CD4-positive, alpha-beta T cell treated with Interleukin-15 for 1 hour (primary cell): ENCODE measurements at regions not wholly inside any gene's neighbourhood (a gene's known extent, or its start where the extent isn't known, plus 50 kb on each side); places are given as distances from the start of the nearest gene placed in this dataset.
A peak's percentile ranks its signal among the peaks of the same experiment; 100 is the strongest.
"Not testable (repeated sequence)": the region's sequence is repeated elsewhere in the genome, so short reads cannot be mapped to it uniquely, and the experiment has no call there.

Source experiments
- DNase-seq: peaks from one replicate; pipeline ENCODE4 v3.0.0-alpha.2; 2020

DNA sequence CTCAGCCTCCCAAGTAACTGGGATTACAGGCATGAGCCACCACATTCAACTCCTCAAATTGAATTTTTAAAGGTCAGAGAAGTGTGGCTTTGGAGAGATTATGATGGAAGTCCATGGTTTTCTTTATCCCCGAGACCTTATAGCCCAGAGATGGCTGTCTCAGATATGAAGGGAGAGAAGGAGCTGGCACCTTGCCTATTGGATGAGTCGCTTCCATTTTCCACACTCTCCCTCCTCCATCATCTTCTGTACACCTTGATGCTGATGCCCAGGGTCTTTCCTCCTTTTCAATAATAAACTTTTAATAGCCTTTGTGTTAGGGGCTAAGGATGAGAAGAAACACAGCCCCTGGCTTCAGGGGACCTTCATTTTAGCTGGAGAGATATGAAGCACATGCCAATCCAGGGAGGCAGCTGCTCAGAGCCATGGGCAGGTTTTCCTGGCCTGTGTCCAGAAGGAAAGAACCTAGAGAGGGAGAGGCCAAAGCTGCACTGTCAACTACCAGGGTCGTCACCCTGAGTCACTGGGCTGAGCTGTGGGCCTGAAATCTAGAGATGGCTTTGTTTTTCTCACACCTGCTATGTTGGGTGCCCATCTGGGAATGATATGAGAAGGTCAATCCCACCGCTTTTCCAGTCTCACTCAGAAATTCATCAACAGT is 146.0 kb upstream of the SERTAD2 start:
- DNase-seq: no peak

- no peak for DNase-seq
Observed at GRCh38 chr2:64803776-64804175, 150.1 kb upstream of the SERTAD2 start.

DNA sequence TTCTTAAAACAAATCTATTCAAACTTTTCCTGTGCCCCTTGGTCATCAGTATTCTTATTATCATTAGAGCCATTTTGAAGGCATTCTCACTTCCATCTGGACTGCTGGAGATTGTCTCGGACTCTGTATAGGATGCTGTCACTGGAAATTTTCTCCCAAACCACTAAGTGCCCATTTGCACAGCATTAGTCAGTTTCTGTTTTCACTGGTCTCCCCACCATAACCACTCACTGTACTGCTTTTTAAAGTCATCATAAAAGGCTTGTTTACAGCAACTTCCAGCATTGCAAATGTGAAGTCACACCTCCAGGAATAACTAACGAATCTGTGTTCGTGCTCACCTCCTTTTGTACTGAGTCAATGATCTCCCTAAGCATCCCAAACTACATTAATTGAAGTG is 150.9 kb upstream of the SERTAD2 start:
- no peak for DNase-seq

DNA sequence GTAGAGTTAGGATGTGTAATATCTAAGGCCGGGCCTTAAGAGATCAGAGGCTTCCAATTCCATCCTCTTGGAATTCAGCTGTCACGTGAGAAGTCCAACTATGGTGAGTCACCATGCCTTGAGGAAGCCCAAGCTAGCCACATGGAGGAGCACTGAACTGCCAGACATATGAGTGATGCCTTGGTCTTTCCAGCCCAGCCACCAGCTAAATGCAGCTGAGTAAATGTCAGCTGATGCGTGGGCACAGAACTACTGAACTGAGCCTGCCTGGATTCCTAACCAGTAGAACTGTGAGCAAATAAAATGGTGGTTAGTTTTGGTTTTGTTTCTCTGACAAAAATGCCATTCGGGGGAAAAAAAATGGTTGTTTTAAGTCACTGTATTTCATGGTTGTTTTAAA is 153.7 kb upstream of the SERTAD2 start:
- DNase-seq: peak; percentile 23

DNA sequence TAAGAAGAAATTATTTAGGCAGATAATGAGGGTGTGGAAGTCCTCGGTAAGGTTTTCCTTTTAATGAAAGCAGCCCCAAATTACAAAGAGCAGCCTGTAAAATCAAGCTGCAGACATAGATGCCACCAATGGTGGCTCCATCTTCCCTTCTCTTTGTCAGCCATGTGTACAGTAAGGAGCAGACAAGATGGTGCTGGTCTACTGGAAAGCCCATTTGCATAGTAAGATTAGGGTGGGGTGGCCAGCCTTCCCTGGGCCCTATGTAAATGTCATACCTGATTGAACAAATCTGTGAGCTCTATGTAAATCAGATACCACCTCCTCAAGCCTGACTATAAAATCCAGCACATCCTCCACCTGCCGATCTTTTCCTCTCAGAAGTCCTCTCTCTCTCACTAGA is 154.4 kb upstream of the SERTAD2 start:
- DNase-seq: no peak

DNA sequence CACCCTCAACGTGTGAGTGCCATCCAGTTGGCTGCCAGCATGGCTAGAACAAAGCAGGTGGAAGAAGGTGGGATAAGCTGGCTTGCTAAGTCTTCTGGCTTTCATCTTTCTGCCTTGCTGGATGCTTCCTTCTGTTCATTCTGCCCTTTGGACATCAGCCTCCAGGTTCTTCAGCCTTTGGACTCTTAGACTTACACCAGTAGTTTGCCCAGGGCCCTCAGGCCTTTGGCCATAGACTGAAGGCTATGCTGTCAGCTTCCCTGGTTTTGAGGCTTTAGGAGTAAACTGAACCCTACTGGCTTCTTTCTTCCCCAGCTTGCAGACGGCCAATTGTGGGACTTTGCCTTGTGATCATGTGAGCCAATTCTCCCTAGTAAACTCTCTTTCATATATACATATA is 155.0 kb upstream of the SERTAD2 start:
- DNase-seq: no peak

- no peak for DNase-seq
Observed at GRCh38 chr2:64809216-64809615, 155.5 kb upstream of the SERTAD2 start.

- no peak for DNase-seq
Observed at GRCh38 chr2:64812285-64812684, 158.6 kb upstream of the SERTAD2 start.

- no peak for DNase-seq
Observed at GRCh38 chr2:64814007-64814406, 160.3 kb upstream of the SERTAD2 start.

DNA sequence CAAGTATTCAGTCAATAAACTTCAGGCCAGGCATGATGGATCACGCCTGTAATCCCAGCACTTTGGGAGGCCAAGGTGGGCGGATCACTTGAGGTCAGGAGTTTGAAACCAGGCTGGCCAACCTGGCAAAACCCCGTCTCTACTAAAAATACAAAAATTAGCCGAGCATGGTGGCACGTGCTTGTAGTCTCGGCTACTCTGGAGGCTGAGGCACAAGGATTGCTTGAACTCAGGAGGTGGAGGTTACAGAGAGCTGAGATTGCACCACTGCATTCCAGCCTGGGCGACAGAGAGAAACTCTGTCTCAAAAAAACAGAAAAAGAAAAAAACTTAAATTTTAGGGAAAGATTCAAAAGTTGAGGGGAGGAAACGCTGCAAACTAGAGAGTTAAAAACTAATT is 162.8 kb upstream of the SERTAD2 start:
- not testable (repeated sequence) for DNase-seq

GRCh38 chr2:64817453-64817852 is 163.7 kb upstream of the SERTAD2 start:
- DNase-seq: no peak

DNA sequence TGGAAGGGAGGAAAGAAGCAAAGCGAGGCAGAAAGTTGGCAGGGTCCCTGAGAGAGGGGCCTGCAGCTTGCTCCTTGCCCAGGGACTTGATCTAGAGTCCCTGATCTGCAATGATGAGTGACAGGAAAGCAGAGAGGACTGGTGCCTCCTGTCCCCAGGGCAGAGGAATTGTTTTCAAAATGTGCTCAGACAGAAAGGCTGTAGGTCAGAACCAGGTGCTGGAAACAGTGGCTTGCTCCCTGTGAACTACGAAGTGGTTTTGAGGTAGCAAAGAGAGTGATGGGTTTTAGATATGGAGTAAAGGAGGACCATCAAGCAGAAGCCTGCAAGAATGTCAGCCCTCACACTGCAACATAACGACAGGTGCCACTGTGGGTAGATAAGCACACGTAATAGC is 164.9 kb upstream of the SERTAD2 start:
- DNase-seq: no peak

- DNase-seq: no peak
Observed at GRCh38 chr2:64819361-64819760, 165.6 kb upstream of the SERTAD2 start.

- DNase-seq: peak; percentile 61
Observed at GRCh38 chr2:64819774-64820688, 166.3 kb upstream of the SERTAD2 start.

GRCh38 chr2:64820901-64821300 is 167.2 kb upstream of the SERTAD2 start:
- no peak for DNase-seq

GRCh38 chr2:64823794-64824193 is 165.4 kb upstream of the SLC1A4 start:
- no peak for DNase-seq

- DNase-seq: no peak
Observed at GRCh38 chr2:64825831-64826491, 163.2 kb upstream of the SLC1A4 start.

GRCh38 chr2:64826703-64827102 is 162.5 kb upstream of the SLC1A4 start:
- DNase-seq: no peak

- no peak for DNase-seq
Observed at GRCh38 chr2:64828261-64828660, 160.9 kb upstream of the SLC1A4 start.

DNA sequence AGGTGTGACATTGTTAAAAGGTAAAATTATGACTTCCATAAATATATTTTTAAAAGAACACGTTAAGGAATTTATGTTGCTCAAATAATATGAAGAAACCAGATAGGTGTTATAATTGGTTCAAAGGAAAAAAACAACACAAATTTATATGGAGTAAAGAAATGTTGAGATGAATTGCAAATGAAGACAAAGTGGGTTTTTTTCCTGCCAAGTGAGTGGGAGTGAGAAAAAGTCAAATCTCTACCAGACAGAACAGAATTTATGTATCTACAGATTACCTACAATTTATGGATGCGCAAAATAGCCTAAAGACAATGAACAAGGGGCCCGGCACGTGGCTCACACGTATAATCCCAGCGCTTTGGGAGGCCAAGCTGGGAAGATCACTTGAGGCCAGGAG is 159.7 kb upstream of the SLC1A4 start:
- no peak for DNase-seq

DNA sequence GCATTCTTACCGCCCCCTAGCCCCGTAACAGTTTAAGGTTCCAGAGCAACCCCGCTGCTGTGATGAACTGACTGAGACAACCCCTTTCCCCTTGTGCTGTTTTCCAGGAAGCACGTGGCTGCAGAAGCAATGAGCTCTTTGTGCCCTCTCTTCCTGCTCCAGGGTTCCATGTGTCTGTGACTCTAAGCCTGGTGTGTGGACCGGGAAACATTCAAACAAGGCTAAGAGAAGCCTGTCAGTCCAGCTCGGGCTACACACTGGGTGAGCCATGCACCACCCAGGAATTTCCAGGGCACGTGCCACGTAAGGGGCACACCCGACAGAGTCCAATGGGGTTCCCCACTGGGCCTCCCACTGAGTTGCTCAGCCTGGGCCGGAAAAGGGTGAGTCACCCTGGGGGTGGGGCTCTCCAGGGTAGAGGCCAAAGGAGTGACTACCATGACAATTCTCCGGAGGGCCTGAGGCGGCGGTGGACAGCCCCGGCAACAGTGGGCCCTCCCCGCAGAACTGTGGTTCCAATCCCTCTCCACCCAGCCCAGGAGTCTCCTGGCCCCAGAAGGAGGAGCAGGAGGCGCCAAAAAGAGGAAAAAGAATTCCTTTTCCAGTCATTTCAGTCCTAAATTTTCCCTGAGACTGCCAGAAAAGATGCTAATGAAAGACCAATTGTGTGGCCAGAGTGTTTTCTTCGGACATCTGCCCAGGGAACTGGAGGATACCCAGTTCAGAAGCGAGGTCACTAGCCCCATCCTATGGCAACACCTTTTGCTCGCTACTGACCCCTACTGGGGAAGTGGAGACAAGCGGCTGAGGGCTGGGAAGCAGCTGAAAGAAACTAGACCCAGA is 157.8 kb upstream of the SLC1A4 start:
- DNase-seq: peak; percentile 92

- no peak for DNase-seq
Observed at GRCh38 chr2:64831977-64832328, 157.2 kb upstream of the SLC1A4 start.

DNA sequence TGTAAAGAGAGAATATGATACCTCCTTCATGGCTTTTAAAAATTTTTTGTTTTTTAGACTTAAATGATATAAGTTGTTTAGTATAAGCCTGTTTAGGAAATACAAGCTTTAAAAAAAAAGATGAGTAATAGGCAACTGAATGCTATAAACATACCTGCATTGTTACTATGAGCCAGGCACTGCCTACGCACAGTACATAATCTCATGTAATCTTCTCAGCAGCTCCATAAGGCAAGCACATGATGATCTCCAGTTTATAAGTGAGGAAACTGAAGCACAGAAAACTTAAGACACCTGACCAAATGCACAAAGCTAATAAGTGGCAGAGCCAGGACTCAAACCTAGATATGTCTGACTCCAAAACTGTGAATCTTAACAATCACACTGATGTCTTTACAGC is 156.3 kb upstream of the SLC1A4 start:
- DNase-seq: no peak
